HepG2 (cell line): ENCODE measurements at regions not wholly inside any gene's neighbourhood (a gene's known extent, or its start where the extent isn't known, plus 50 kb on each side); places are given as distances from the start of the nearest gene placed in this dataset.

Experiments used
- CC2D1A ChIP-seq: sonication (generic); formaldehyde crosslinking; IDR thresholded peaks from 2 replicates; pipeline ENCODE4 v1.8.1; 2023; ENCODE audit warnings: mild to moderate bottlenecking, missing genetic modification reagents
- CTCF ChIP-seq: sonication (generic); formaldehyde crosslinking; IDR thresholded peaks from 2 replicates; pipeline ENCODE4 v1.5.0; 2020; ENCODE audit warnings: mild to moderate bottlenecking, missing genetic modification reagents, moderate library complexity
- ELF1 ChIP-seq: sonication (generic); formaldehyde crosslinking; IDR thresholded peaks from 2 replicates; pipeline ENCODE4 v1.4.0; 2020; ENCODE audit warnings: missing genetic modification reagents
- FOXP1 ChIP-seq, 2 experiments: fragments of 450-650 bp in 1 of 2; IDR thresholded peaks; 2 replicates each; pipeline ENCODE4 v1.6.1; 2017 to 2018; ENCODE audit warnings: antibody characterized with exemption in 1 of 2
- GATA4 ChIP-seq: sonication (generic); IDR thresholded peaks from 2 replicates; pipeline ENCODE4 v1.6.1; 2016; ENCODE audit warnings: antibody characterized with exemption, low read depth, borderline replicate concordance
- HMG20B ChIP-seq: conservative IDR thresholded peaks from 2 replicates; pipeline ENCODE4 v1.6.1; 2016; ENCODE audit warnings: missing genetic modification reagents, missing compliant biosample characterization
- NFIC ChIP-seq: IDR thresholded peaks from 2 replicates; pipeline ENCODE4 v1.6.1; 2012; ENCODE audit warnings: mild to moderate bottlenecking, low read length, inconsistent platforms
- NFRKB ChIP-seq: fragments of 450-650 bp; IDR thresholded peaks from 2 replicates; pipeline ENCODE4 v1.6.1; 2017
- PRDM15 ChIP-seq: sonication (generic); formaldehyde crosslinking; IDR thresholded peaks from 2 replicates; pipeline ENCODE4 v1.4.0; 2020; ENCODE audit warnings: missing genetic modification reagents
- SIN3A ChIP-seq: IDR thresholded peaks from 2 replicates; pipeline ENCODE4 v1.6.1; 2011; ENCODE audit warnings: low read depth, mild to moderate bottlenecking, control low read depth, low read length, borderline replicate concordance
- TSC22D2 ChIP-seq: sonication (generic); formaldehyde crosslinking; IDR thresholded peaks from 2 replicates; pipeline ENCODE4 v1.5.1; 2020; ENCODE audit warnings: missing genetic modification reagents, mild to moderate bottlenecking, borderline replicate concordance
- ZBTB2 ChIP-seq: sonication (generic); formaldehyde crosslinking; IDR thresholded peaks from 2 replicates; pipeline ENCODE4 v1.8.0; 2022; ENCODE audit warnings: low read depth, missing genetic modification reagents
- ZFP37 ChIP-seq: sonication (generic); formaldehyde crosslinking; IDR thresholded peaks from 2 replicates; pipeline ENCODE4 v1.4.0; 2020; ENCODE audit warnings: missing genetic modification reagents, borderline replicate concordance

- TF ChIP-seq FOXP1 (IDR thresholded peaks at IDR 0.05) = no peak
- TF ChIP-seq FOXP1 (CRISPR knock-in tag; IDR thresholded peaks at IDR 0.05) = no peak
- no peak for TF ChIP-seq ELF1 (CRISPR knock-in tag)
- no peak for TF ChIP-seq CTCF (CRISPR knock-in tag)
- TF ChIP-seq TSC22D2 (CRISPR knock-in tag) = no peak
- no peak for TF ChIP-seq GATA4
- TF ChIP-seq HMG20B (CRISPR knock-in tag) = no peak
- TF ChIP-seq SIN3A = no peak
- TF ChIP-seq CC2D1A (CRISPR knock-in tag) = no peak
- no peak for TF ChIP-seq ZFP37
- no peak for TF ChIP-seq ZBTB2
- no peak for TF ChIP-seq NFRKB
- TF ChIP-seq NFIC = no peak
- TF ChIP-seq PRDM15 (CRISPR knock-in tag) = no peak
Observed at GRCh38 chr2:207357216-207357615, 172.5 kb upstream of the CREB1 start.
